ENCODE measurements at regions not wholly inside any gene's neighbourhood (a gene's known extent, or its start where the extent isn't known, plus 50 kb on each side); places are given as distances from the start of the nearest gene placed in this dataset.

DNA sequence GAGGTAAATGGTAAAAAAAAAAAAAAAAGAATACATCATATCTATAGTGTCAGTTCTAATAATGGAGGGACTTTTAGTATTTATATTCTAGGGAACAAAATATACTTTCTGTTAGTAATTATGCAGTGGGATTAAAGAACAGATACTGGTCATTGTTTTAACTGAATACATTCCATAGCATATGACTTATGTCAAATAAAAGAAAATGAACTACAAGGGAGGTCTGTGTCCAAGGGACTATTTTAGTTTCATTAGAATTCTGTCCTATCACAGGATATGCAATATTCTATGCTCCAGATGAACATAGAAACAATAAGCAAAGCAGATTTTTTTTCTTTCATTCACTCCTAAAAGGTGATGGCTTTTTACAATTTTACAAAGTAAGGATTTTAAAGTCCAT lies 154.2 kb upstream of the ZEB2 start:
- H3K9me3 Mint-ChIP-seq, result no peaks in the 10 kb centered on the region
- Histone ChIP-seq H3K4me1 (ENCODE audit: insufficient read depth) (no peaks in the 10 kb centered on the region), H3K36me3 (ENCODE audit: insufficient read depth) (no peaks in the 10 kb centered on the region), H3K79me2 (replicated peaks; ENCODE audit: insufficient read depth) (no peaks in the 10 kb centered on the region), H3K27me3 (ENCODE audit: insufficient read depth) (no peaks in the 10 kb centered on the region), H2AFZ (no peak overlapping the region), H3K9me2 (ENCODE audit: insufficient read depth) (0 out of 2 replicates have a peak, but pooled peaks cover 6% of the 10 kb centered on the region), H4K20me1 (replicated peaks; ENCODE audit: insufficient read depth) (no peaks in the 10 kb centered on the region), H3K27ac (ENCODE audit: low read depth) (no peak overlapping the region), H3K4me3 (no peak overlapping the region), H3F3A (replicated peaks; ENCODE audit: low read depth) (no peaks in the 10 kb centered on the region), H3K4me2 (no peak overlapping the region)
- H3K4me3 Mint-ChIP-seq, result no peak overlapping the region
- no peak overlapping the region for H3K27ac Mint-ChIP-seq
- H3K4me1 Mint-ChIP-seq, result peaks cover 5% of the 10 kb centered on the region; the same call in 2 of the 3 replicates
- H3K27me3 Mint-ChIP-seq (ENCODE audit: insufficient read depth, low read depth, poor library complexity), result peaks cover 2% of the 10 kb centered on the region
- no peaks in the 10 kb centered on the region for H3K36me3 Mint-ChIP-seq (ENCODE audit: low read depth)
- no peak for DNase-seq (ENCODE audit: low spot score)
- ATAC-seq, result no peak
- TF ChIP-seq, protein P1, sequence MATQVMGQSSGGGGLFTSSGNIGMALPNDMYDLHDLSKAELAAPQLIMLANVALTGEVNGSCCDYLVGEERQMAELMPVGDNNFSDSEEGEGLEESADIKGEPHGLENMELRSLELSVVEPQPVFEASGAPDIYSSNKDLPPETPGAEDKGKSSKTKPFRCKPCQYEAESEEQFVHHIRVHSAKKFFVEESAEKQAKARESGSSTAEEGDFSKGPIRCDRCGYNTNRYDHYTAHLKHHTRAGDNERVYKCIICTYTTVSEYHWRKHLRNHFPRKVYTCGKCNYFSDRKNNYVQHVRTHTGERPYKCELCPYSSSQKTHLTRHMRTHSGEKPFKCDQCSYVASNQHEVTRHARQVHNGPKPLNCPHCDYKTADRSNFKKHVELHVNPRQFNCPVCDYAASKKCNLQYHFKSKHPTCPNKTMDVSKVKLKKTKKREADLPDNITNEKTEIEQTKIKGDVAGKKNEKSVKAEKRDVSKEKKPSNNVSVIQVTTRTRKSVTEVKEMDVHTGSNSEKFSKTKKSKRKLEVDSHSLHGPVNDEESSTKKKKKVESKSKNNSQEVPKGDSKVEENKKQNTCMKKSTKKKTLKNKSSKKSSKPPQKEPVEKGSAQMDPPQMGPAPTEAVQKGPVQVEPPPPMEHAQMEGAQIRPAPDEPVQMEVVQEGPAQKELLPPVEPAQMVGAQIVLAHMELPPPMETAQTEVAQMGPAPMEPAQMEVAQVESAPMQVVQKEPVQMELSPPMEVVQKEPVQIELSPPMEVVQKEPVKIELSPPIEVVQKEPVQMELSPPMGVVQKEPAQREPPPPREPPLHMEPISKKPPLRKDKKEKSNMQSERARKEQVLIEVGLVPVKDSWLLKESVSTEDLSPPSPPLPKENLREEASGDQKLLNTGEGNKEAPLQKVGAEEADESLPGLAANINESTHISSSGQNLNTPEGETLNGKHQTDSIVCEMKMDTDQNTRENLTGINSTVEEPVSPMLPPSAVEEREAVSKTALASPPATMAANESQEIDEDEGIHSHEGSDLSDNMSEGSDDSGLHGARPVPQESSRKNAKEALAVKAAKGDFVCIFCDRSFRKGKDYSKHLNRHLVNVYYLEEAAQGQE (IDR thresholded peaks at IDR 0.05; ENCODE audit: unreplicated experiment), result no peak
- TF ChIP-seq NANOG (IDR thresholded peaks at IDR 0.05; ENCODE audit: borderline replicate concordance) (no peak), ZNF114 (CRISPR knock-in tag; IDR thresholded peaks at IDR 0.05) (no peak), EZH2 (IDR thresholded peaks at IDR 0.05; ENCODE audit: low read depth, unreplicated experiment) (no peak), ZNF331 (CRISPR knock-in tag; IDR thresholded peaks at IDR 0.05; ENCODE audit: low read depth) (no peak), STAT1 (IDR thresholded peaks at IDR 0.05; ENCODE audit: unreplicated experiment) (no peak)

DNA sequence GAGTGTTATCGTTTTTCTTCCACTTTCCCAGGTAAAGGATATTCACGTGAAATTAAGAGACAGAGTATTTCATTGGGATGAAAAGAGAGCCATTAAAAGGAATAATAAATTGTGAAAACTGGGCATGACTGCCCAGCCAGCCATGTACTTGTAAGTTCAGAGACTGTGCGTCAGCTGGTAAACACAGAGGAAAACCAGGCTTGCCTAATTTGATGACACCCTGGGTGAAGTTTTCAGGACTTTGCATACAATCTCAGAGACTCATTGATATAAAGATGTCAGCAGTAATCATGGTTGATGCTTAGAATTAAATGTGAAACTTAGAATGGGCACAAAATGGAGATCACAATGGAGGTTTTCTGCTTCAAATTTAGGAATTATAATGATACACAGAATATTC lies 153.5 kb upstream of the ZEB2 start:
- Mint-ChIP-seq H3K4me3 (no peak overlapping the region), H3K9me3 (no peaks in the 10 kb centered on the region), H3K27me3 (ENCODE audit: insufficient read depth, low read depth, poor library complexity) (peaks cover 2% of the 10 kb centered on the region), H3K4me1 (peaks cover 5% of the 10 kb centered on the region; the same call in 2 of the 3 replicates), H3K27ac (no peak overlapping the region), H3K36me3 (ENCODE audit: low read depth) (no peaks in the 10 kb centered on the region)
- Histone ChIP-seq H3K4me1 (ENCODE audit: insufficient read depth) (no peaks in the 10 kb centered on the region), H3K27ac (ENCODE audit: low read depth) (no peak overlapping the region), H3K4me3 (no peak overlapping the region), H3K36me3 (ENCODE audit: insufficient read depth) (no peaks in the 10 kb centered on the region), H3F3A (replicated peaks; ENCODE audit: low read depth) (no peaks in the 10 kb centered on the region), H3K9me2 (ENCODE audit: insufficient read depth) (0 out of 2 replicates have a peak, but pooled peaks cover 6% of the 10 kb centered on the region), H2AFZ (no peak overlapping the region), H3K79me2 (replicated peaks; ENCODE audit: insufficient read depth) (no peaks in the 10 kb centered on the region), H3K4me2 (no peak overlapping the region), H3K27me3 (ENCODE audit: insufficient read depth) (no peaks in the 10 kb centered on the region), H4K20me1 (replicated peaks; ENCODE audit: insufficient read depth) (no peaks in the 10 kb centered on the region)
- DNase-seq (ENCODE audit: low spot score) (no peak), ATAC-seq (no peak)
- TF ChIP-seq ZNF114 (CRISPR knock-in tag; IDR thresholded peaks at IDR 0.05) (no peak), ZNF331 (CRISPR knock-in tag; IDR thresholded peaks at IDR 0.05; ENCODE audit: low read depth) (no peak), CREB1 (CRISPR knock-in tag; IDR thresholded peaks at IDR 0.05; ENCODE audit: low read depth) (no peak), EZH2phosphoT487 (IDR thresholded peaks at IDR 0.05; ENCODE audit: unreplicated experiment) (no peak), JUNB (IDR thresholded peaks at IDR 0.05; ENCODE audit: unreplicated experiment) (no peak), STAT1 (IDR thresholded peaks at IDR 0.05; ENCODE audit: unreplicated experiment) (no peak), NANOG (IDR thresholded peaks at IDR 0.05; ENCODE audit: borderline replicate concordance) (no peak)
- TF ChIP-seq, protein P2, sequence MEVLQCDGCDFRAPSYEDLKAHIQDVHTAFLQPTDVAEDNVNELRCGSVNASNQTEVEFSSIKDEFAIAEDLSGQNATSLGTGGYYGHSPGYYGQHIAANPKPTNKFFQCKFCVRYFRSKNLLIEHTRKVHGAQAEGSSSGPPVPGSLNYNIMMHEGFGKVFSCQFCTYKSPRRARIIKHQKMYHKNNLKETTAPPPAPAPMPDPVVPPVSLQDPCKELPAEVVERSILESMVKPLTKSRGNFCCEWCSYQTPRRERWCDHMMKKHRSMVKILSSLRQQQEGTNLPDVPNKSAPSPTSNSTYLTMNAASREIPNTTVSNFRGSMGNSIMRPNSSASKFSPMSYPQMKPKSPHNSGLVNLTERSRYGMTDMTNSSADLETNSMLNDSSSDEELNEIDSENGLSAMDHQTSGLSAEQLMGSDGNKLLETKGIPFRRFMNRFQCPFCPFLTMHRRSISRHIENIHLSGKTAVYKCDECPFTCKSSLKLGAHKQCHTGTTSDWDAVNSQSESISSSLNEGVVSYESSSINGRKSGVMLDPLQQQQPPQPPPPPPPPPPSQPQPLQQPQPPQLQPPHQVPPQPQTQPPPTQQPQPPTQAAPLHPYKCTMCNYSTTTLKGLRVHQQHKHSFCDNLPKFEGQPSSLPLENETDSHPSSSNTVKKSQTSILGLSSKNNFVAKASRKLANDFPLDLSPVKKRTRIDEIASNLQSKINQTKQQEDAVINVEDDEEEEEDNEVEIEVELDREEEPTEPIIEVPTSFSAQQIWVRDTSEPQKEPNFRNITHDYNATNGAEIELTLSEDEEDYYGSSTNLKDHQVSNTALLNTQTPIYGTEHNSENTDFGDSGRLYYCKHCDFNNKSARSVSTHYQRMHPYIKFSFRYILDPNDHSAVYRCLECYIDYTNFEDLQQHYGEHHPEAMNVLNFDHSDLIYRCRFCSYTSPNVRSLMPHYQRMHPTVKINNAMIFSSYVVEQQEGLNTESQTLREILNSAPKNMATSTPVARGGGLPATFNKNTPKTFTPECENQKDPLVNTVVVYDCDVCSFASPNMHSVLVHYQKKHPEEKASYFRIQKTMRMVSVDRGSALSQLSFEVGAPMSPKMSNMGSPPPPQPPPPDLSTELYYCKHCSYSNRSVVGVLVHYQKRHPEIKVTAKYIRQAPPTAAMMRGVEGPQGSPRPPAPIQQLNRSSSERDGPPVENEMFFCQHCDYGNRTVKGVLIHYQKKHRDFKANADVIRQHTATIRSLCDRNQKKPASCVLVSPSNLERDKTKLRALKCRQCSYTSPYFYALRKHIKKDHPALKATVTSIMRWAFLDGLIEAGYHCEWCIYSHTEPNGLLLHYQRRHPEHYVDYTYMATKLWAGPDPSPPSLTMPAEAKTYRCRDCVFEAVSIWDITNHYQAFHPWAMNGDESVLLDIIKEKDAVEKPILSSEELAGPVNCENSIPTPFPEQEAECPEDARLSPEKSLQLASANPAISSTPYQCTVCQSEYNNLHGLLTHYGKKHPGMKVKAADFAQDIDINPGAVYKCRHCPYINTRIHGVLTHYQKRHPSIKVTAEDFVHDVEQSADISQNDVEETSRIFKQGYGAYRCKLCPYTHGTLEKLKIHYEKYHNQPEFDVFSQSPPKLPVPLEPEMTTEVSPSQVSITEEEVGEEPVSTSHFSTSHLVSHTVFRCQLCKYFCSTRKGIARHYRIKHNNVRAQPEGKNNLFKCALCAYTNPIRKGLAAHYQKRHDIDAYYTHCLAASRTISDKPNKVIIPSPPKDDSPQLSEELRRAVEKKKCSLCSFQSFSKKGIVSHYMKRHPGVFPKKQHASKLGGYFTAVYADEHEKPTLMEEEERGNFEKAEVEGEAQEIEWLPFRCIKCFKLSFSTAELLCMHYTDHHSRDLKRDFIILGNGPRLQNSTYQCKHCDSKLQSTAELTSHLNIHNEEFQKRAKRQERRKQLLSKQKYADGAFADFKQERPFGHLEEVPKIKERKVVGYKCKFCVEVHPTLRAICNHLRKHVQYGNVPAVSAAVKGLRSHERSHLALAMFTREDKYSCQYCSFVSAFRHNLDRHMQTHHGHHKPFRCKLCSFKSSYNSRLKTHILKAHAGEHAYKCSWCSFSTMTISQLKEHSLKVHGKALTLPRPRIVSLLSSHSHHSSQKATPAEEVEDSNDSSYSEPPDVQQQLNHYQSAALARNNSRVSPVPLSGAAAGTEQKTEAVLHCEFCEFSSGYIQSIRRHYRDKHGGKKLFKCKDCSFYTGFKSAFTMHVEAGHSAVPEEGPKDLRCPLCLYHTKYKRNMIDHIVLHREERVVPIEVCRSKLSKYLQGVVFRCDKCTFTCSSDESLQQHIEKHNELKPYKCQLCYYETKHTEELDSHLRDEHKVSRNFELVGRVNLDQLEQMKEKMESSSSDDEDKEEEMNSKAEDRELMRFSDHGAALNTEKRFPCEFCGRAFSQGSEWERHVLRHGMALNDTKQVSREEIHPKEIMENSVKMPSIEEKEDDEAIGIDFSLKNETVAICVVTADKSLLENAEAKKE (CRISPR knock-in tag; IDR thresholded peaks at IDR 0.05), result no peak

All from GM23338 (cell line).